GM18511 (cell line): ENCODE measurements at regions not wholly inside any gene's neighbourhood (a gene's known extent, or its start where the extent isn't known, plus 50 kb on each side); places are given as distances from the start of the nearest gene placed in this dataset.
"Not testable (repeated sequence)": the region's sequence is repeated elsewhere in the genome, so short reads cannot be mapped to it uniquely, and the experiment has no call there.

ENCODE experiments used
- ATAC-seq: cut with Tn5 transposase; IDR thresholded peaks from one replicate; pipeline ENCODE4 v1.9.1; 2021; ENCODE audit warnings: mild to moderate bottlenecking, moderate library complexity; ENCODE audit not compliant: unreplicated experiment

- ATAC-seq = not testable (repeated sequence)
Measured at GRCh38 chr13:21261487-21262216, 85.2 kb downstream of the MRPL57 start.

- not testable (repeated sequence) for ATAC-seq
Measured at GRCh38 chr13:21263909-21264308, 87.5 kb downstream of the MRPL57 start.

GRCh38 chr13:21268485-21268884 is 92.0 kb downstream of the MRPL57 start:
- ATAC-seq = not testable (repeated sequence)

GRCh38 chr13:21272439-21272838 is 96.0 kb downstream of the MRPL57 start:
- not testable (repeated sequence) for ATAC-seq

GRCh38 chr13:21274457-21274856 is 98.0 kb downstream of the MRPL57 start:
- ATAC-seq = not testable (repeated sequence)

GRCh38 chr13:21282065-21282464 is 105.6 kb downstream of the MRPL57 start:
- ATAC-seq = no peak

GRCh38 chr13:21287331-21287907 is 111.0 kb downstream of the MRPL57 start:
- ATAC-seq = no peak

- no peak for ATAC-seq
Measured at GRCh38 chr13:21289475-21289874, 113.0 kb downstream of the MRPL57 start.

GRCh38 chr13:21290442-21291002 is 114.1 kb downstream of the MRPL57 start:
- ATAC-seq = not testable (repeated sequence)

- no peak for ATAC-seq
Measured at GRCh38 chr13:21291840-21292239, 115.4 kb downstream of the MRPL57 start.

- ATAC-seq = not testable (repeated sequence)
Measured at GRCh38 chr13:21296991-21297390, 120.5 kb downstream of the MRPL57 start.

- ATAC-seq = no peak
Measured at GRCh38 chr13:21297447-21297846, 121.0 kb downstream of the MRPL57 start.

GRCh38 chr13:21297914-21298831 is 121.7 kb downstream of the MRPL57 start:
- ATAC-seq = peak; percentile 91

GRCh38 chr13:21304256-21304655 is 127.8 kb downstream of the MRPL57 start:
- ATAC-seq = no peak

- ATAC-seq = not testable (repeated sequence)
Measured at GRCh38 chr13:21306300-21307073, 130.0 kb downstream of the MRPL57 start.

GRCh38 chr13:21307158-21307557 is 130.7 kb downstream of the MRPL57 start:
- ATAC-seq = not testable (repeated sequence)

- no peak for ATAC-seq
Measured at GRCh38 chr13:21308906-21309305, 132.4 kb downstream of the MRPL57 start.

- ATAC-seq = no peak
Measured at GRCh38 chr13:21309542-21310172, 133.2 kb downstream of the MRPL57 start.

GRCh38 chr13:21310220-21310619 is 133.8 kb downstream of the MRPL57 start:
- no peak for ATAC-seq

GRCh38 chr13:21314976-21315375 is 138.5 kb downstream of the MRPL57 start:
- not testable (repeated sequence) for ATAC-seq
